HepG2 (cell line): ENCODE measurements at regions not wholly inside any gene's neighbourhood (a gene's known extent, or its start where the extent isn't known, plus 50 kb on each side); places are given as distances from the start of the nearest gene placed in this dataset.

Experiments used
- BCLAF1 ChIP-seq: fragments of 450-650 bp; IDR thresholded peaks from 2 replicates; pipeline ENCODE4 v1.6.1; 2017; ENCODE audit warnings: mild to moderate bottlenecking
- ELF4 ChIP-seq: sonication (generic); formaldehyde crosslinking; IDR thresholded peaks from 2 replicates; pipeline ENCODE4 v1.5.0; 2020; ENCODE audit warnings: missing genetic modification reagents, mild to moderate bottlenecking, moderate library complexity, borderline replicate concordance
- EZH2 ChIP-seq: conservative IDR thresholded peaks from 2 replicates; pipeline ENCODE4 v1.6.1; 2012; ENCODE audit warnings: mild to moderate bottlenecking, low read depth, low read length, moderate library complexity
- NFKB2 ChIP-seq: sonication (generic); formaldehyde crosslinking; IDR thresholded peaks from 2 replicates; pipeline ENCODE4 v1.4.0; 2020; ENCODE audit warnings: missing genetic modification reagents, borderline replicate concordance
- POLR2A ChIP-seq, 2 experiments: IDR thresholded peaks; 2 replicates each; pipeline ENCODE4 v1.6.1; 2011; ENCODE audit warnings: low read depth in 2 of 2, low read length in 2 of 2, mild to moderate bottlenecking in 1 of 2, moderate library complexity in 1 of 2; ENCODE audit not compliant: insufficient read depth in 1 of 2
- REST ChIP-seq, 2 experiments: IDR thresholded peaks; 2 replicates each; pipeline ENCODE4 v1.6.1; 2011 to 2012; ENCODE audit warnings: low read length in 2 of 2, borderline replicate concordance in 1 of 2, low read depth in 1 of 2, mild to moderate bottlenecking in 1 of 2, moderate library complexity in 1 of 2
- TFAP4 ChIP-seq: sonication (generic); IDR thresholded peaks from 2 replicates; pipeline ENCODE4 v1.6.1; 2016; ENCODE audit warnings: low read depth, borderline replicate concordance
- THAP7 ChIP-seq: sonication (generic); formaldehyde crosslinking; IDR thresholded peaks from 2 replicates; pipeline ENCODE4 v1.8.1; 2023; ENCODE audit warnings: mild to moderate bottlenecking, missing genetic modification reagents

GRCh38 chr12:115253049-115253448, 569.1 kb upstream of the TBX3 start:
- TF ChIP-seq ELF4 (no peak), REST (IDR thresholded peaks at IDR 0.05; ENCODE audit: borderline replicate concordance in 1 of 2, low read depth in 1 of 2, low read length in 2 of 2) (no peak), NFKB2 (CRISPR knock-in tag) (no peak), THAP7 (CRISPR knock-in tag) (no peak), EZH2 (no peak), BCLAF1 (no peak), POLR2A (IDR thresholded peaks at IDR 0.05; ENCODE audit: insufficient read depth in 1 of 2, low read depth in 2 of 2, low read length in 2 of 2) (no peak), TFAP4 (no peak)
